Endothelial cell of umbilical vein (primary cell): ENCODE measurements at regions not wholly inside any gene's neighbourhood (a gene's known extent, or its start where the extent isn't known, plus 50 kb on each side); places are given as distances from the start of the nearest gene placed in this dataset.

ENCODE experiments used
- BruUV-seq: library from RNA; stranded (reverse); fragments of 400-500 nt; replicated peaks from 2 replicates; lab custom pipeline; 2021; lab: Mats Ljungman, UMichigan
- CTCF ChIA-PET: fragments of 300-600, 350-600 bp; sonication (Branson Sonifier 250); formaldehyde crosslinking; loops from one replicate; lab custom pipeline; 2021; ENCODE audit warnings: antibody characterized with exemption, inconsistent platforms; lab: Charles Lee
- POLR2A ChIA-PET: fragments of 300-600, 350-600 bp; sonication (Branson Sonifier 250); formaldehyde crosslinking; loops from one replicate; lab custom pipeline; 2021; ENCODE audit warnings: antibody characterized with exemption, inconsistent platforms; lab: Charles Lee
- DNase-seq: peaks from one replicate; pipeline ENCODE4 v3.0.0-alpha.2; 2011; ENCODE audit warnings: low read depth, low spot score
- FAIRE-seq: peaks from 2 replicates; lab custom pipeline; 2011; peaks lifted over from hg19 to GRCh38; lab: Jason Lieb, UNC
- H2AFZ ChIP-seq: 2 replicates; pipeline ENCODE4 v1.6.0; 2012; ENCODE audit warnings: low read depth, low read length, control low read depth, inconsistent platforms
- H3K27ac ChIP-seq: 2 replicates; pipeline ENCODE4 v1.5.1; 2011; ENCODE audit warnings: low read depth, mild to moderate bottlenecking, control low read depth, low read length, moderate library complexity; ENCODE audit not compliant: insufficient read depth
- H3K27me3 ChIP-seq, 2 experiments: 2 replicates each; pipeline versions ENCODE4 v1.6.0 to v1.6.1; 2011; ENCODE audit warnings: low read length in 2 of 2, mixed read lengths in 1 of 2; ENCODE audit not compliant: control insufficient read depth in 2 of 2, insufficient read depth in 2 of 2
- H3K36me3 ChIP-seq, 2 experiments: 2 replicates in 1 of 2; 3 replicates in 1 of 2; pipeline ENCODE4 v1.5.1; 2011; ENCODE audit warnings: low read length in 2 of 2, mild to moderate bottlenecking in 1 of 2, moderate library complexity in 1 of 2; ENCODE audit not compliant: control insufficient read depth in 2 of 2, insufficient read depth in 2 of 2; ENCODE audit errors: extremely low read depth in 1 of 2
- H3K4me1 ChIP-seq: 3 replicates; pipeline ENCODE4 v1.5.1; 2011; ENCODE audit warnings: mild to moderate bottlenecking, low read length; ENCODE audit not compliant: control insufficient read depth, insufficient read depth; ENCODE audit errors: extremely low read depth
- H3K4me2 ChIP-seq: 2 replicates; pipeline ENCODE4 v1.6.1; 2011; ENCODE audit warnings: low read length, control low read depth, mixed read lengths; ENCODE audit not compliant: insufficient read depth
- H3K4me3 ChIP-seq, 3 experiments: fragments of 200-600 bp in 1 of 3; sonication (generic), shearing (Covaris generic) in 1 of 3; replicated peaks in 1 of 3; 2 replicates each; pipeline ENCODE4 v1.5.1; 2011 to 2016; ENCODE audit warnings: control low read depth in 3 of 3, low read length in 3 of 3, mild to moderate bottlenecking in 2 of 3, inconsistent platforms in 1 of 3, low read depth in 1 of 3, moderate library complexity in 1 of 3; ENCODE audit not compliant: insufficient read depth in 1 of 3
- H3K79me2 ChIP-seq: 2 replicates; pipeline ENCODE4 v1.6.0; 2012; ENCODE audit warnings: low read length, inconsistent platforms; ENCODE audit not compliant: control insufficient read depth, insufficient read depth
- H3K9ac ChIP-seq: replicated peaks from 2 replicates; pipeline ENCODE3; 2011; ENCODE audit warnings: low read length, control low read depth; ENCODE audit not compliant: insufficient read depth; ENCODE audit errors: extremely low read depth
- H3K9me1 ChIP-seq: replicated peaks from 3 replicates; pipeline ENCODE4 v1.6.0; 2011; ENCODE audit warnings: mild to moderate bottlenecking, low read length; ENCODE audit not compliant: control insufficient read depth, insufficient read depth; ENCODE audit errors: extremely low read depth
- H3K9me3 ChIP-seq: replicated peaks from 2 replicates; pipeline ENCODE4 v1.5.1; 2012; ENCODE audit warnings: low read length, inconsistent platforms; ENCODE audit not compliant: control insufficient read depth, insufficient read depth
- H4K20me1 ChIP-seq: replicated peaks from 2 replicates; pipeline ENCODE3; 2011; ENCODE audit warnings: mild to moderate bottlenecking, low read length; ENCODE audit not compliant: control insufficient read depth, insufficient read depth; ENCODE audit errors: extremely low read depth
- CTCF ChIP-seq, 2 donors: IDR thresholded peaks; 1 replicate in 1 of 2; 2 replicates in 1 of 2; pipeline ENCODE4 v1.5.1; 2011; ENCODE audit warnings: low read length in 2 of 2, mild to moderate bottlenecking in 2 of 2, moderate library complexity in 2 of 2, control low read depth in 1 of 2, inconsistent platforms in 1 of 2, low read depth in 1 of 2; ENCODE audit not compliant: insufficient read depth in 1 of 2; ENCODE audit errors: extremely low read depth in 1 of 2
- EZH2 ChIP-seq: IDR thresholded peaks from 2 replicates; pipeline ENCODE4 v1.6.1; 2012; ENCODE audit warnings: borderline replicate concordance, low read depth, mild to moderate bottlenecking, moderate library complexity, low read length, inconsistent platforms; ENCODE audit not compliant: severe bottlenecking
- FOS ChIP-seq: IDR thresholded peaks from 2 replicates; pipeline ENCODE4 v1.6.1; 2011; ENCODE audit warnings: mild to moderate bottlenecking, low read length, moderate library complexity, borderline replicate concordance; ENCODE audit not compliant: insufficient read depth
- GATA2 ChIP-seq: IDR thresholded peaks from 2 replicates; pipeline ENCODE4 v1.7.0; 2011; ENCODE audit warnings: low read depth, mild to moderate bottlenecking, moderate library complexity, mixed read lengths, low read length; ENCODE audit not compliant: insufficient read length, insufficient read depth
- JUN ChIP-seq: IDR thresholded peaks from 2 replicates; pipeline ENCODE4 v1.6.1; 2011; ENCODE audit warnings: borderline replicate concordance, low read depth; ENCODE audit not compliant: insufficient read length, insufficient read depth
- MYC ChIP-seq: IDR thresholded peaks from one replicate; pipeline ENCODE4 v1.6.1; 2011; ENCODE audit warnings: mild to moderate bottlenecking, low read depth, low read length
- POLR2A ChIP-seq: IDR thresholded peaks from 2 replicates; pipeline ENCODE4 v1.6.1; 2012; ENCODE audit warnings: low read depth, mild to moderate bottlenecking, control low read depth, low read length
- POLR2AphosphoS5 ChIP-seq: IDR thresholded peaks from 2 replicates; pipeline ENCODE4 v1.6.1; 2012; ENCODE audit warnings: low read depth, mild to moderate bottlenecking, control low read depth, low read length, moderate library complexity; ENCODE audit not compliant: insufficient read depth
- dilution Hi-C: fragments of 300-500 bp; cut with MboI; formaldehyde crosslinking; loops from one replicate; pipeline ENCODE4 v1.15.0; 2019; ENCODE audit warnings: low sequenced_read_pairs; ENCODE audit not compliant: extremely low pct_ligation_motif_present
- intact Hi-C: fragments of 100-400 bp; cut with micrococcal nuclease; formaldehyde crosslinking; loops from one replicate; pipeline ENCODE4 v1.10.0; 2022
- TF ChIP-seq, protein P1 (sequence below): IDR thresholded peaks from 2 replicates; pipeline ENCODE4 v1.6.1; 2011; ENCODE audit not compliant: insufficient read depth, insufficient read length

GRCh38 chr2:223389624-223390023, 212.5 kb downstream of the SCG2 start:
- H3K4me1 ChIP-seq: no peaks in the 10 kb centered on the region
- ChIA-PET POLR2A (no interaction called here), CTCF (interaction anchor here (1.3 kb wide), 1 partner anchor 8 kb away, joined by 3 read pairs; no protein-coding TSS in a partner anchor)
- H2AFZ ChIP-seq: no peak overlapping the region
- no peaks in the 10 kb centered on the region for H3K36me3 ChIP-seq
- H3K27ac ChIP-seq: no peak overlapping the region
- H3K9me1 ChIP-seq: no peaks in the 10 kb centered on the region
- H3K4me3 ChIP-seq: no peak overlapping the region
- H3K9me3 ChIP-seq: no peaks in the 10 kb centered on the region
- no peaks in the 10 kb centered on the region for H3K79me2 ChIP-seq
- no peak overlapping the region for H3K9ac ChIP-seq
- intact Hi-C loops: no loop called here
- TF ChIP-seq, protein P1, sequence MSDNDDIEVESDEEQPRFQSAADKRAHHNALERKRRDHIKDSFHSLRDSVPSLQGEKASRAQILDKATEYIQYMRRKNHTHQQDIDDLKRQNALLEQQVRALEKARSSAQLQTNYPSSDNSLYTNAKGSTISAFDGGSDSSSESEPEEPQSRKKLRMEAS: no peak
- TF ChIP-seq FOS: no peak
- TF ChIP-seq CTCF (IDR thresholded peaks at IDR 0.05; ENCODE audit: extremely low read depth in 1 of 2, insufficient read depth in 1 of 2, low read depth in 1 of 2, low read length in 2 of 2): no peak
- TF ChIP-seq GATA2: no peak
- TF ChIP-seq JUN: no peak
- TF ChIP-seq POLR2AphosphoS5: no peak
- TF ChIP-seq POLR2A: no peak
- TF ChIP-seq EZH2: no peak
- no peak for TF ChIP-seq MYC
- DNase-seq (no peak), FAIRE-seq (no peak)
- no peaks in the 10 kb centered on the region for H4K20me1 ChIP-seq
- no peak overlapping the region for H3K4me2 ChIP-seq
- BruUV-seq: no TSS peak
- no peaks in the 10 kb centered on the region for H3K27me3 ChIP-seq
- dilution Hi-C loops: no loop called here
